ENCODE measurements at regions not wholly inside any gene's neighbourhood (a gene's known extent, or its start where the extent isn't known, plus 50 kb on each side); places are given as distances from the start of the nearest gene placed in this dataset.

GRCh38 chr2:217538719-217539118, 464.1 kb downstream of the TNS1 start:
- H3K4me3 ChIP-seq (ENCODE audit: low read depth, low read length) = no peak overlapping the region
- in situ Hi-C loops (cut with HindIII; ENCODE audit: low sequenced_read_pairs) = no loop called here
- TF ChIP-seq, protein P1, sequence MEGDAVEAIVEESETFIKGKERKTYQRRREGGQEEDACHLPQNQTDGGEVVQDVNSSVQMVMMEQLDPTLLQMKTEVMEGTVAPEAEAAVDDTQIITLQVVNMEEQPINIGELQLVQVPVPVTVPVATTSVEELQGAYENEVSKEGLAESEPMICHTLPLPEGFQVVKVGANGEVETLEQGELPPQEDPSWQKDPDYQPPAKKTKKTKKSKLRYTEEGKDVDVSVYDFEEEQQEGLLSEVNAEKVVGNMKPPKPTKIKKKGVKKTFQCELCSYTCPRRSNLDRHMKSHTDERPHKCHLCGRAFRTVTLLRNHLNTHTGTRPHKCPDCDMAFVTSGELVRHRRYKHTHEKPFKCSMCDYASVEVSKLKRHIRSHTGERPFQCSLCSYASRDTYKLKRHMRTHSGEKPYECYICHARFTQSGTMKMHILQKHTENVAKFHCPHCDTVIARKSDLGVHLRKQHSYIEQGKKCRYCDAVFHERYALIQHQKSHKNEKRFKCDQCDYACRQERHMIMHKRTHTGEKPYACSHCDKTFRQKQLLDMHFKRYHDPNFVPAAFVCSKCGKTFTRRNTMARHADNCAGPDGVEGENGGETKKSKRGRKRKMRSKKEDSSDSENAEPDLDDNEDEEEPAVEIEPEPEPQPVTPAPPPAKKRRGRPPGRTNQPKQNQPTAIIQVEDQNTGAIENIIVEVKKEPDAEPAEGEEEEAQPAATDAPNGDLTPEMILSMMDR (IDR thresholded peaks at IDR 0.05; ENCODE audit: low read depth, low read length) = no peak
- DNase-seq (ENCODE audit: low read depth, low spot score) = no peak

- in situ Hi-C loops (cut with HindIII; ENCODE audit: low sequenced_read_pairs) = no loop called here
- TF ChIP-seq, protein P1 (IDR thresholded peaks at IDR 0.05; ENCODE audit: low read depth, low read length) = no peak
- no peak for DNase-seq (ENCODE audit: low read depth, low spot score)
- H3K4me3 ChIP-seq (ENCODE audit: low read depth, low read length) = no peak overlapping the region
Measured at GRCh38 chr2:217535957-217536708, 466.7 kb downstream of the TNS1 start.

GRCh38 chr2:217530392-217531090, 472.3 kb downstream of the TNS1 start:
- in situ Hi-C loops (cut with HindIII; ENCODE audit: low sequenced_read_pairs) = no loop called here
- no peak for DNase-seq (ENCODE audit: low read depth, low spot score)
- H3K4me3 ChIP-seq (ENCODE audit: low read depth, low read length) = no peak overlapping the region
- TF ChIP-seq, protein P1 (IDR thresholded peaks at IDR 0.05; ENCODE audit: low read depth, low read length) = no peak

GRCh38 chr2:217529271-217529670, 473.5 kb downstream of the TNS1 start:
- DNase-seq (ENCODE audit: low read depth, low spot score) = no peak
- in situ Hi-C loops (cut with HindIII; ENCODE audit: low sequenced_read_pairs) = no loop called here
- TF ChIP-seq, protein P1 (IDR thresholded peaks at IDR 0.05; ENCODE audit: low read depth, low read length) = no peak
- H3K4me3 ChIP-seq (ENCODE audit: low read depth, low read length) = no peak overlapping the region

- DNase-seq (ENCODE audit: low read depth, low spot score) = peak; percentile 24
- H3K4me3 ChIP-seq (ENCODE audit: low read depth, low read length) = no peak overlapping the region
- in situ Hi-C loops (cut with HindIII; ENCODE audit: low sequenced_read_pairs) = no loop called here
- TF ChIP-seq, protein P1 (IDR thresholded peaks at IDR 0.05; ENCODE audit: low read depth, low read length) = no peak
Measured at GRCh38 chr2:217527590-217528202, 475.1 kb downstream of the TNS1 start.

DNA sequence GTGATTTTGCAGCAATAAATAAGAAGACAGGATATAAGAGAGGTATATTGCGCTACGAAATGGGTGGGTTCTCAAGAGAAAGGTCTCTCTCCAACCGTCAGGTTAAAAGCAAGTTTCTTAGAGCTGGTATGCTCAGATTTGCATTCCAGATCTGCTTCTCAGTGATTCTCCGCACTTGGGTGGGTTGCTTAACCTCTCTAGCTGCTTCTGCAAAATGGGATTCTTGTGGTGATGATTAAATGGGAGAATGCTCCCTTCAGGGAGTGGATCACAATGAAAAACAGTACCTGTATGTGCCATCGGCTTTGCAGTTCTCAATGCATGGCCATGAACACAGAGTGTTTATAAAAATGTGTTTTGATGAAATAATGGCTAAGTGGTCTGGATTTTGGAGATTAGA, 477.7 kb downstream of the TNS1 start:
- in situ Hi-C loops (cut with HindIII; ENCODE audit: low sequenced_read_pairs) = no loop called here
- TF ChIP-seq, protein P1 (IDR thresholded peaks at IDR 0.05; ENCODE audit: low read depth, low read length) = no peak
- DNase-seq (ENCODE audit: low read depth, low spot score) = no peak
- no peak overlapping the region for H3K4me3 ChIP-seq (ENCODE audit: low read depth, low read length)

Measured in astrocyte of the spinal cord (primary cell).